ENCODE measurements at regions not wholly inside any gene's neighbourhood (a gene's known extent, or its start where the extent isn't known, plus 50 kb on each side); places are given as distances from the start of the nearest gene placed in this dataset.

DNA sequence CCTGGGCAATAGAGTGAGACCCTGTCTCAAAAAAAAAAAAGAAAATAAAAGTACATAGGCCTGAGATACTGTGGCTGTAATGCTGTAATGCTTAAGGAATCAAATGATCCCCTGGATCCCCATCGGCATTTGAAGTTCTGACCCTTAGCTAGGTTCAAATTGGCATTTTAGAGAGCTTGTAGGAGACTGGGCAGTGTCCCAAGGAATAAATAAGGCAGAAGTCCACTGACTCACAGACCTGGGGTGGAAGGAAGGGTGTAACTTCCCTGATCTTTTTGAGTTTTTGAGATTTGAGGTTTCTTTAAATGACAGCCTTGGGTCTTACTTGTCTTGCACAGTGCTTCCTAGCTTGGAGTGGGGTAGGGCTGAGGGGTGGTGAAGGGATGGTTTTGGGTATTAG lies 553.7 kb downstream of the SLC4A3 start:
- Histone ChIP-seq H4K20me1 (ENCODE audit: control insufficient read depth, insufficient read depth, insufficient read length) (no peaks in the 10 kb centered on the region), H3K4ac (ENCODE audit: low read depth, low read length) (no peak overlapping the region), H2BK20ac (ENCODE audit: low read depth, low read length, poor library complexity, severe bottlenecking) (no peak overlapping the region), H3K4me2 (ENCODE audit: insufficient read depth, insufficient read length, low read length) (no peak overlapping the region), H3K4me1 (ENCODE audit: insufficient read depth, low read length) (no peaks in the 10 kb centered on the region), H4K5ac (ENCODE audit: insufficient read length, low read depth, low read length) (no peak overlapping the region), H3K23me2 (ENCODE audit: insufficient read length, low read depth, low read length, poor library complexity, severe bottlenecking) (no peaks in the 10 kb centered on the region), H2BK5ac (ENCODE audit: insufficient read length, low read length) (no peak overlapping the region), H3K56ac (ENCODE audit: insufficient read length, low read depth, low read length) (no peak overlapping the region), H4K91ac (ENCODE audit: insufficient read length, low read depth, low read length) (no peak overlapping the region), H4K8ac (replicated peaks; ENCODE audit: insufficient read length, low read depth, low read length) (no peak overlapping the region), H3K9ac (ENCODE audit: extremely low read depth, insufficient read length, low read length) (no peak overlapping the region), H2AK5ac (ENCODE audit: insufficient read length, low read length) (no peak overlapping the region), H3K18ac (ENCODE audit: insufficient read length, low read depth, low read length) (no peak overlapping the region), H2BK12ac (ENCODE audit: insufficient read length, low read depth, low read length) (no peak overlapping the region), H3K23ac (ENCODE audit: insufficient read length, low read depth, low read length) (no peak overlapping the region), H3K79me2 (ENCODE audit: insufficient read depth, low read length) (no peaks in the 10 kb centered on the region), H3K79me1 (ENCODE audit: insufficient read depth, low read depth, low read length, poor library complexity, severe bottlenecking) (no peaks in the 10 kb centered on the region), H3K27me3 (ENCODE audit: insufficient read depth, low read length) (no peaks in the 10 kb centered on the region), H2BK120ac (ENCODE audit: low read depth, low read length, poor library complexity, severe bottlenecking) (no peak overlapping the region), H3T11ph (ENCODE audit: low read length) (no peak overlapping the region), H3K27ac (ENCODE audit: insufficient read length, low read depth, low read length) (no peak overlapping the region), H3K9me3 (ENCODE audit: control insufficient read depth, low read depth, low read length) (no peaks in the 10 kb centered on the region), H2BK15ac (ENCODE audit: low read depth, low read length) (no peak overlapping the region), H3K14ac (ENCODE audit: insufficient read depth, low read length) (no peak overlapping the region), H2AFZ (ENCODE audit: low read length) (no peak overlapping the region)
- DNase-seq: no peak
- Mint-ChIP-seq H3K4me1 (peaks cover 5 to 11% of the 10 kb centered on the region in 2 experiments; a peak in 3 of 4 replicates), H3K27me3 (ENCODE audit: low read depth) (no peaks in the 10 kb centered on the region; the same call in 1 of the 2 replicates), H3K4me3 (no peak overlapping the region), H3K27ac (no peak overlapping the region), H3K9me3 (no peaks in the 10 kb centered on the region), H3K36me3 (ENCODE audit: insufficient read depth in 1 of 3, low read depth in 3 of 3) (no peaks in the 10 kb centered on the region)
- TF ChIP-seq CTCF (conservative IDR thresholded peaks at IDR 0.05): no peak
- WGBS (ENCODE audit: extremely low coverage, insufficient read length, low lambda C conversion rate): no CpG with 5 or more reads among the region's 1 CpG
